ENCODE measurements at regions not wholly inside any gene's neighbourhood (a gene's known extent, or its start where the extent isn't known, plus 50 kb on each side); places are given as distances from the start of the nearest gene placed in this dataset.

DNA sequence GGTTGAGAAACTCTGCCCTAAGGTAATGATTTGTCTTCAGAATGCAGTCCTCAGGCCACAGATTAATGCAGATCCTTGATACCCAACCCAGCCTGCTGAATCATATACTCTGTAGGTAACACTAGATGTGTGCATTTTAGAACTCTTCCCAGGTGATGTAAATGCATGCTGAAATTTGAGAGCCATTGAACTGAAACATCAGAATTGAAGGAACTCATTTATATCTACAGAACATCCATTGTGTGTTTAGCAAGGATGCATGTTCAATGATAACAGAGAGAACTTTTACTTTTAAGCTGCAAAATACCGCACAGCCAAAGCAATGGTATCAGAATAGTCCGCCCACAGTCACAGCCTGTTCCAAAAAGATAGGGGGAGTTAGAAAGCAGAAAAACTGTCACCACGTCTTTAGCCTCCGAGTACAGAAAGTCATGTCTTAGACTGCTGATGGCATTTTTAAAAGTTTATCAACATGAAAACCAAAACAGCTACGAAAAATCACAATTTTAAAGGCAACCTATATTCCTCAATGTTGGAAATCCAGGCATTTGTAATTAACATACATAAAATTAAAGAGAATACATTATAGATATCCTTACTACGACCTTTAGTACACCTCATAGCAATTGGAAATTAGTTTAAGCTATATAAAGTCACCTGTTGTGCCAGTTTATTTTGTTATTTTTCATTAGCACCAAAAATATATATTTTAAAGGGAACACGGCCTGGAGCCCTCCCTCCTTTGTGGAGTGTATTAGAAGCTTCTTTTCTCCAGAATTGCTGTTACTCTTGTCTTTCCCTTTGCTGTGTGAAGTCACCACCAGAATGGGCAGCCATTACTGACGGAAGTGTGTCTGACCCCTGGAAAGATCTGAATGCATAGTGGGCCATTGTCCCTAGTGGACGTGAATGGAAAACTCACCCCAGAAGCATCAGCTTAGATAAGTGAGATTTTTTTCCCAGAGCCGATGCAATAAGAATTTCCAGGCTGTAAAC, 65.8 kb upstream of the PRKAR2B start:
- intact Hi-C loops (cut with micrococcal nuclease): no loop called here
- H3K9me3 ChIP-seq (ENCODE audit: control insufficient read depth in 1 of 2, low read length in 2 of 2): no peaks in the 10 kb centered on the region
- H3K27me3 ChIP-seq (ENCODE audit: insufficient read depth, low read length): no peaks in the 10 kb centered on the region
- ChIA-PET CTCF (ENCODE audit: partially characterized antibody) (interaction anchor here (1.0 kb wide), 1 partner anchor 21 kb away, joined by 3 read pairs; no protein-coding TSS in a partner anchor), POLR2A (ENCODE audit: partially characterized antibody) (no interaction called here)
- H3K9me3 Mint-ChIP-seq: no peaks in the 10 kb centered on the region
- H3K4me3 Mint-ChIP-seq: no peak overlapping the region
- H3K4me1 ChIP-seq (ENCODE audit: insufficient read depth, low read length): no peaks in the 10 kb centered on the region
- no peak overlapping the region for H3K4me3 ChIP-seq (ENCODE audit: low read length in 2 of 2)
- peaks cover 0 to 2% (median 0%) of the 10 kb centered on the region in 4 donors for H3K4me1 Mint-ChIP-seq
- H3K36me3 ChIP-seq (ENCODE audit: insufficient read depth, low read length): no peaks in the 10 kb centered on the region
- H3K27ac ChIP-seq (ENCODE audit: low read depth, low read length): no peak overlapping the region
- H3K27ac Mint-ChIP-seq: no peak overlapping the region
- no peak for DNase-seq
- H3K27me3 Mint-ChIP-seq: peaks cover 0 to 2% of the 10 kb centered on the region in 2 donors
- no peaks in the 10 kb centered on the region for H3K36me3 Mint-ChIP-seq

GRCh38 chr7:106979551-106980357, 64.8 kb upstream of the PRKAR2B start:
- Histone ChIP-seq H3K27ac (ENCODE audit: low read depth, low read length) (no peak overlapping the region), H3K36me3 (ENCODE audit: insufficient read depth, low read length) (no peaks in the 10 kb centered on the region), H3K27me3 (ENCODE audit: insufficient read depth, low read length) (no peaks in the 10 kb centered on the region), H3K9me3 (ENCODE audit: control insufficient read depth in 1 of 2, low read length in 2 of 2) (no peaks in the 10 kb centered on the region), H3K4me3 (ENCODE audit: low read length in 2 of 2) (no peak overlapping the region), H3K4me1 (ENCODE audit: insufficient read depth, low read length) (no peaks in the 10 kb centered on the region)
- ChIA-PET POLR2A (ENCODE audit: partially characterized antibody) (no interaction called here), CTCF (ENCODE audit: partially characterized antibody) (interaction anchor here (1.0 kb wide), 1 partner anchor 22 kb away, joined by 3 read pairs; no protein-coding TSS in a partner anchor)
- Mint-ChIP-seq H3K4me3 (no peak overlapping the region), H3K36me3 (no peaks in the 10 kb centered on the region), H3K27ac (peak overlapping the region in 1 of 7 donors; percentile 13), H3K9me3 (no peaks in the 10 kb centered on the region), H3K27me3 (peaks cover 0 to 2% of the 10 kb centered on the region in 2 donors), H3K4me1 (peaks cover 0 to 2% (median 0%) of the 10 kb centered on the region in 4 donors)
- DNase-seq: no peak
- intact Hi-C loops (cut with micrococcal nuclease): no loop called here

GRCh38 chr7:106980358-106980685, 64.2 kb upstream of the PRKAR2B start:
- POLR2A ChIA-PET (ENCODE audit: partially characterized antibody): no interaction called here
- H3K4me3 ChIP-seq (ENCODE audit: low read length in 2 of 2): no peak overlapping the region
- peaks cover 0 to 2% (median 0%) of the 10 kb centered on the region in 4 donors for H3K4me1 Mint-ChIP-seq
- peaks cover 0 to 2% of the 10 kb centered on the region in 2 donors for H3K27me3 Mint-ChIP-seq
- CTCF ChIA-PET (ENCODE audit: partially characterized antibody): no interaction called here
- no peaks in the 10 kb centered on the region for H3K36me3 ChIP-seq (ENCODE audit: insufficient read depth, low read length)
- no peaks in the 10 kb centered on the region for H3K36me3 Mint-ChIP-seq
- H3K4me1 ChIP-seq (ENCODE audit: insufficient read depth, low read length): no peaks in the 10 kb centered on the region
- DNase-seq: no peak
- H3K27ac Mint-ChIP-seq: no peak overlapping the region
- H3K9me3 Mint-ChIP-seq: no peaks in the 10 kb centered on the region
- no peaks in the 10 kb centered on the region for H3K9me3 ChIP-seq (ENCODE audit: control insufficient read depth in 1 of 2, low read length in 2 of 2)
- no peak overlapping the region for H3K27ac ChIP-seq (ENCODE audit: low read depth, low read length)
- H3K4me3 Mint-ChIP-seq: no peak overlapping the region
- H3K27me3 ChIP-seq (ENCODE audit: insufficient read depth, low read length): no peaks in the 10 kb centered on the region
- intact Hi-C loops (cut with micrococcal nuclease): no loop called here

- DNase-seq: no peak
- POLR2A ChIA-PET (ENCODE audit: partially characterized antibody): no interaction called here
- Histone ChIP-seq H3K4me1 (ENCODE audit: insufficient read depth, low read length) (no peaks in the 10 kb centered on the region), H3K27ac (ENCODE audit: low read depth, low read length) (no peak overlapping the region), H3K9me3 (ENCODE audit: control insufficient read depth in 1 of 2, low read length in 2 of 2) (no peaks in the 10 kb centered on the region), H3K27me3 (ENCODE audit: insufficient read depth, low read length) (no peaks in the 10 kb centered on the region), H3K36me3 (ENCODE audit: insufficient read depth, low read length) (no peaks in the 10 kb centered on the region), H3K4me3 (ENCODE audit: low read length in 2 of 2) (no peak overlapping the region)
- Mint-ChIP-seq H3K4me3 (no peak overlapping the region), H3K27me3 (peaks cover 0 to 2% of the 10 kb centered on the region in 2 donors), H3K4me1 (peaks cover 0 to 4% (median 0%) of the 10 kb centered on the region in 4 donors), H3K9me3 (no peaks in the 10 kb centered on the region), H3K27ac (peak overlapping the region in 1 of 7 donors; percentile 6), H3K36me3 (no peaks in the 10 kb centered on the region)
- intact Hi-C loops (cut with micrococcal nuclease): no loop called here
- CTCF ChIA-PET (ENCODE audit: partially characterized antibody): no interaction called here
Observed at GRCh38 chr7:106982415-106982814, 62.1 kb upstream of the PRKAR2B start.

DNA sequence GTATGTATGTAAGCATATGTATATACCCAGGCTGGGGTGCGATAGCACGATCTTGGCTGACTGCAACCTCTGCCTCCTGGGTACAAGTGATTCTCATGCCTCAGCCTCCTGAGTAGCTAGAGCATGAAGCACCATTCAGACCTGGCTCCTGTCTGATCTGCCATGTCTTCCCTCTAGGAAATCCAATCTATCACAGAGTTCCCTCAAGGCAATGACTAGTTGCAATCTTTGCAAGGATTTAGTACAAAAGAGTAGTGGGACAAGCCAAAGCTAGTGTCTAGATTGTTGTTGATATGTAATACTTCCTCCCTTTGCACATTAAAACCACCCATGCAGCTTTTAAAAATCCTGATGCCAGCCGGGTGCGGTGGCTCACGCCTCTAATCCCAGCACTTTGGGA, 60.5 kb upstream of the PRKAR2B start:
- Histone ChIP-seq H3K4me3 (ENCODE audit: low read length in 2 of 2) (no peak overlapping the region), H3K9me3 (ENCODE audit: control insufficient read depth in 1 of 2, low read length in 2 of 2) (no peaks in the 10 kb centered on the region), H3K36me3 (ENCODE audit: insufficient read depth, low read length) (no peaks in the 10 kb centered on the region), H3K27me3 (ENCODE audit: insufficient read depth, low read length) (no peaks in the 10 kb centered on the region), H3K4me1 (ENCODE audit: insufficient read depth, low read length) (no peaks in the 10 kb centered on the region), H3K27ac (ENCODE audit: low read depth, low read length) (no peak overlapping the region)
- DNase-seq: no peak
- no peak overlapping the region for H3K27ac Mint-ChIP-seq
- peaks cover 0 to 2% of the 10 kb centered on the region in 2 donors for H3K27me3 Mint-ChIP-seq
- ChIA-PET CTCF (ENCODE audit: partially characterized antibody) (no interaction called here), POLR2A (ENCODE audit: partially characterized antibody) (no interaction called here)
- H3K9me3 Mint-ChIP-seq: no peaks in the 10 kb centered on the region
- no peak overlapping the region for H3K4me3 Mint-ChIP-seq
- intact Hi-C loops (cut with micrococcal nuclease): no loop called here
- no peaks in the 10 kb centered on the region for H3K36me3 Mint-ChIP-seq
- H3K4me1 Mint-ChIP-seq: peaks cover 0 to 4% (median 0%) of the 10 kb centered on the region in 4 donors

- Mint-ChIP-seq H3K27ac (no peak overlapping the region), H3K4me1 (peaks cover 0 to 4% (median 0%) of the 10 kb centered on the region in 4 donors), H3K9me3 (no peaks in the 10 kb centered on the region), H3K27me3 (peaks cover 0 to 3% of the 10 kb centered on the region in 2 donors), H3K36me3 (no peaks in the 10 kb centered on the region), H3K4me3 (no peak overlapping the region)
- Histone ChIP-seq H3K4me3 (ENCODE audit: low read length in 2 of 2) (no peak overlapping the region), H3K27ac (ENCODE audit: low read depth, low read length) (no peak overlapping the region), H3K9me3 (ENCODE audit: control insufficient read depth in 1 of 2, low read length in 2 of 2) (no peaks in the 10 kb centered on the region), H3K27me3 (ENCODE audit: insufficient read depth, low read length) (no peaks in the 10 kb centered on the region), H3K4me1 (ENCODE audit: insufficient read depth, low read length) (no peaks in the 10 kb centered on the region), H3K36me3 (ENCODE audit: insufficient read depth, low read length) (no peaks in the 10 kb centered on the region)
- no peak for DNase-seq
- POLR2A ChIA-PET (ENCODE audit: partially characterized antibody): no interaction called here
- CTCF ChIA-PET (ENCODE audit: partially characterized antibody): no interaction called here
- intact Hi-C loops (cut with micrococcal nuclease): no loop called here
Observed at GRCh38 chr7:106986450-106986977, 58.0 kb upstream of the PRKAR2B start.

DNA sequence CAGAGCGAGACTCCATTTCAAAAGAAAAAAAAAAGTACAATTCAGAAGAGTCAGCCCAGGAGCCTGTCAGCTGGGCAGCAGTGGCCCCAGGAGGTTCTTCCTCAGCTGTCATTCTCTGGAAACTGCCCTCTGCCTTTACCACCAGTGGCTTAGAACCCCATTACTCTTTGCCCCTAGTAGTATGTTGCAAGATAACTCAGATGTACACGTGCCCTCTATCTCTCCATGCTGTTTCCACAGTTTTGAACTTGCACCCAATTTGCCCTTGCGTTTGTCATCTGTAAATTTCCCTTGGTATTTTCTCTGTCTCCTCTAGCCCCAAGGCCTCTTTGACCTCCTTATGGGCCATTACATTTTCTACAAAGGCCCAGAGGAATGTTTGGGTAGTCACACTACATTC, 56.7 kb upstream of the PRKAR2B start:
- intact Hi-C loops (cut with micrococcal nuclease): no loop called here
- Mint-ChIP-seq H3K27me3 (peaks cover 0 to 5% of the 10 kb centered on the region in 2 donors), H3K27ac (peak overlapping the region in 1 of 7 donors; percentile 15), H3K36me3 (no peaks in the 10 kb centered on the region), H3K9me3 (no peaks in the 10 kb centered on the region), H3K4me3 (no peak overlapping the region), H3K4me1 (peaks cover 0 to 2% (median 0%) of the 10 kb centered on the region in 4 donors)
- H3K27ac ChIP-seq (ENCODE audit: low read depth, low read length): no peak overlapping the region
- no peaks in the 10 kb centered on the region for H3K4me1 ChIP-seq (ENCODE audit: insufficient read depth, low read length)
- no peaks in the 10 kb centered on the region for H3K36me3 ChIP-seq (ENCODE audit: insufficient read depth, low read length)
- DNase-seq: no peak
- ChIA-PET CTCF (ENCODE audit: partially characterized antibody) (interaction anchor here (0.6 kb wide), 1 partner anchor 18 kb away, joined by 4 read pairs; no protein-coding TSS in a partner anchor), POLR2A (ENCODE audit: partially characterized antibody) (no interaction called here)
- H3K9me3 ChIP-seq (ENCODE audit: control insufficient read depth in 1 of 2, low read length in 2 of 2): no peaks in the 10 kb centered on the region
- no peak overlapping the region for H3K4me3 ChIP-seq (ENCODE audit: low read length in 2 of 2)
- H3K27me3 ChIP-seq (ENCODE audit: insufficient read depth, low read length): no peaks in the 10 kb centered on the region
